Muscle layer of colon (tissue), 2 donors: ENCODE measurements at regions not wholly inside any gene's neighbourhood (a gene's known extent, or its start where the extent isn't known, plus 50 kb on each side); places are given as distances from the start of the nearest gene placed in this dataset.
"Not testable (repeated sequence)": the region's sequence is repeated elsewhere in the genome, so short reads cannot be mapped to it uniquely, and the experiment has no call there.

Source experiments
- H3K27ac ChIP-seq: one replicate; pipeline ENCODE4 v1.7.0; 2013; ENCODE audit warnings: low read depth, mild to moderate bottlenecking, low read length, moderate library complexity
- H3K27me3 ChIP-seq, 2 donors: one replicate each; pipeline ENCODE4 v1.7.0; 2013; ENCODE audit warnings: low read length in 2 of 2, mild to moderate bottlenecking in 2 of 2; ENCODE audit not compliant: insufficient read depth in 2 of 2, control insufficient read depth in 1 of 2
- H3K36me3 ChIP-seq: one replicate; pipeline ENCODE4 v1.7.0; 2013; ENCODE audit warnings: mild to moderate bottlenecking, low read length; ENCODE audit not compliant: insufficient read depth
- H3K4me1 ChIP-seq: one replicate; pipeline ENCODE4 v1.7.0; 2013; ENCODE audit warnings: mild to moderate bottlenecking, low read length; ENCODE audit not compliant: insufficient read depth
- H3K4me3 ChIP-seq, 2 donors: one replicate each; pipeline ENCODE4 v1.7.0; 2013; ENCODE audit warnings: low read length in 2 of 2, low read depth in 1 of 2, mild to moderate bottlenecking in 1 of 2, moderate library complexity in 1 of 2
- H3K9ac ChIP-seq: one replicate; pipeline ENCODE4 v1.7.0; 2013; ENCODE audit warnings: low read length
- H3K9me3 ChIP-seq: one replicate; pipeline ENCODE4 v1.7.0; 2013; ENCODE audit warnings: mild to moderate bottlenecking, low read length
- donor health status: abdominal sarcoma.
- donor health status: Adenocarcinoma of cecum.

- Histone ChIP-seq H3K9me3 (no peaks in the 10 kb centered on the region), H3K27ac (no peak overlapping the region), H3K27me3 (no peaks in the 10 kb centered on the region), H3K9ac (no peak overlapping the region), H3K4me1 (no peaks in the 10 kb centered on the region), H3K4me3 (no peak overlapping the region), H3K36me3 (no peaks in the 10 kb centered on the region)
Observed at GRCh38 chr4:128452415-128452814, 164.8 kb upstream of the PGRMC2 start.

GRCh38 chr4:128451270-128451905, 163.8 kb upstream of the PGRMC2 start:
- Histone ChIP-seq H3K27ac (no peak overlapping the region), H3K27me3 (no peaks in the 10 kb centered on the region), H3K4me1 (no peaks in the 10 kb centered on the region), H3K9ac (no peak overlapping the region), H3K9me3 (no peaks in the 10 kb centered on the region), H3K4me3 (no peak overlapping the region), H3K36me3 (no peaks in the 10 kb centered on the region)

GRCh38 chr4:128450326-128451120, 162.9 kb upstream of the PGRMC2 start:
- Histone ChIP-seq H3K36me3 (no peaks in the 10 kb centered on the region), H3K4me3 (no peak overlapping the region), H3K27me3 (no peaks in the 10 kb centered on the region), H3K9ac (no peak overlapping the region), H3K4me1 (no peaks in the 10 kb centered on the region), H3K9me3 (no peaks in the 10 kb centered on the region), H3K27ac (no peak overlapping the region)

GRCh38 chr4:128449251-128449650, 161.6 kb upstream of the PGRMC2 start:
- H3K4me3 ChIP-seq: no peak overlapping the region
- no peaks in the 10 kb centered on the region for H3K4me1 ChIP-seq
- no peak overlapping the region for H3K9ac ChIP-seq
- no peaks in the 10 kb centered on the region for H3K36me3 ChIP-seq
- no peaks in the 10 kb centered on the region for H3K9me3 ChIP-seq
- no peaks in the 10 kb centered on the region for H3K27me3 ChIP-seq
- H3K27ac ChIP-seq: no peak overlapping the region

- Histone ChIP-seq H3K4me1 (no peaks in the 10 kb centered on the region), H3K27me3 (no peaks in the 10 kb centered on the region), H3K9me3 (no peaks in the 10 kb centered on the region), H3K4me3 (no peak overlapping the region), H3K27ac (no peak overlapping the region), H3K9ac (no peak overlapping the region), H3K36me3 (no peaks in the 10 kb centered on the region)
Observed at GRCh38 chr4:128444544-128445302, 157.1 kb upstream of the PGRMC2 start.

GRCh38 chr4:128440923-128441322, 153.3 kb upstream of the PGRMC2 start:
- Histone ChIP-seq H3K36me3 (no peaks in the 10 kb centered on the region), H3K9ac (no peak overlapping the region), H3K4me3 (no peak overlapping the region), H3K27me3 (no peaks in the 10 kb centered on the region), H3K27ac (no peak overlapping the region), H3K4me1 (no peaks in the 10 kb centered on the region), H3K9me3 (no peaks in the 10 kb centered on the region)

GRCh38 chr4:128437023-128437422, 149.4 kb upstream of the PGRMC2 start:
- not testable (repeated sequence) for H3K36me3 ChIP-seq, H3K9ac ChIP-seq, H3K4me3 ChIP-seq, H3K27ac ChIP-seq, H3K9me3 ChIP-seq, H3K27me3 ChIP-seq, H3K4me1 ChIP-seq

- not testable (repeated sequence) for H3K4me3 ChIP-seq, H3K9ac ChIP-seq, H3K27me3 ChIP-seq, H3K27ac ChIP-seq, H3K4me1 ChIP-seq, H3K36me3 ChIP-seq, H3K9me3 ChIP-seq
Observed at GRCh38 chr4:128429023-128429613, 141.5 kb upstream of the PGRMC2 start.

- Histone ChIP-seq H3K27me3 (no peaks in the 10 kb centered on the region), H3K36me3 (no peaks in the 10 kb centered on the region), H3K9ac (no peak overlapping the region), H3K9me3 (no peaks in the 10 kb centered on the region), H3K27ac (no peak overlapping the region), H3K4me1 (peaks cover 6% of the 10 kb centered on the region), H3K4me3 (no peak overlapping the region)
Observed at GRCh38 chr4:128428397-128428796, 140.8 kb upstream of the PGRMC2 start.

GRCh38 chr4:128427832-128428366, 140.3 kb upstream of the PGRMC2 start:
- H3K9ac ChIP-seq: no peak overlapping the region
- H3K4me1 ChIP-seq: peaks cover 6% of the 10 kb centered on the region
- H3K27ac ChIP-seq: no peak overlapping the region
- no peaks in the 10 kb centered on the region for H3K36me3 ChIP-seq
- H3K27me3 ChIP-seq: no peaks in the 10 kb centered on the region
- H3K9me3 ChIP-seq: no peaks in the 10 kb centered on the region
- H3K4me3 ChIP-seq: no peak overlapping the region
